ENCODE measurements at regions not wholly inside any gene's neighbourhood (a gene's known extent, or its start where the extent isn't known, plus 50 kb on each side); places are given as distances from the start of the nearest gene placed in this dataset.

DNA sequence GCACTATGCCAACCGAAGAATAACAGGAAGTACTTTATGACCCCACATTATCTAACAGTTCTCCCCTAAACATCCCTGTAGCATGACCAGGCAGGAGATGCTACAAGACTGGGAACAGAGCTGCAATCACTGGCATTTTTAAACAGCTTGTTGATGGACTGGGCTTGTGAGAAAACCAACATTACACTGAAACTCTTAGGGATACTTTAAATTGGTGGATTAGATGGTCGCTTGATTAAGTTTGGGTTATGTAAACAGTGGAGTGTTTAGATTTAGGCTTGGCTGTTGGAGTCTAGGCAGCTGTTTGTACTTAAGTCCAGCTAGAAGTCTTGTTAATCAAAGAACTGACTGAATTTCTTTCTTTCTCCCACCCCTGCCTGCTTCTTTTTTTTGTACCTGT lies 234.1 kb upstream of the BMP2 start:
- H3K4me3 ChIP-seq = no peak overlapping the region
- ATAC-seq (ENCODE audit: low FRiP score in 2 of 2) (no peak), DNase-seq (no peak)
- H3K27me3 ChIP-seq = no peaks in the 10 kb centered on the region
- 21 to 33% methylated on average over 2 of the region's 2 CpGs for WGBS, 2 donors
- H3K4me1 ChIP-seq = peaks cover 0 to 4% (median 0%) of the 10 kb centered on the region in 4 donors
- no peak overlapping the region for H3K27ac ChIP-seq
- H3K9me3 ChIP-seq = no peaks in the 10 kb centered on the region
- TF ChIP-seq POLR2AphosphoS5 (IDR thresholded peaks at IDR 0.05) (no peak), POLR2A (IDR thresholded peaks at IDR 0.05) (no peak)
- no peaks in the 10 kb centered on the region for H3K36me3 ChIP-seq

DNA sequence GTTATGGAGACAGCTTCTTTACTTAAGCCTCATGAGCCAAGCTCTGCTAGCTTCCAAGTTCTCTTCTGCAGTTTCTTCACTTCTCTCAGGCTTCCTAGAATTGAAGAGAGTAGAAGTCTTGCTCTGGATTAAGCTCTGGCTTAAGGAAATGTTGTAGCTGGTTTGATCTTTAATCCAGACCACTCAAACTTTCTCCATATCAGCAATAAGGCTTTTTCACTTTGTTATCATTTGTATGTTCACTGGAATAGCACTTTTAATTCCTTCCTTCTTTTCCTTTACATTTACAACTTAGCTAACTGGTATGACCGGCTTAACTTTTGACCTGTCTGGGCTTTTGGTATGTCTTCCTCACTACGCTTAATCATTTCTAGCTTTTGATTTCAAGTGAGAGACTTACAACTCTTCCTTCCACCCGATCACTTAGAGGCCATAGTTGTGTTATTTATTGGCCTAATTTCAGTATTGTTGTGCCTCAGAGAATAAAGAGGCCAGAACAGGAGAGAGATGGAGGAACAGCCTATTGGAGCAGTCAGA lies 236.6 kb upstream of the BMP2 start:
- WGBS, 2 donors = 75 to 80% methylated on average over 3 of the region's 3 CpGs
- H3K4me1 ChIP-seq = peaks cover 0 to 4% (median 0%) of the 10 kb centered on the region in 4 donors
- H3K4me3 ChIP-seq = no peak overlapping the region
- DNase-seq (no peak), ATAC-seq (ENCODE audit: low FRiP score in 2 of 2) (no peak)
- no peaks in the 10 kb centered on the region for H3K36me3 ChIP-seq
- no peaks in the 10 kb centered on the region for H3K9me3 ChIP-seq
- H3K27ac ChIP-seq = no peak overlapping the region
- no peaks in the 10 kb centered on the region for H3K27me3 ChIP-seq
- no peak for TF ChIP-seq EP300 (IDR thresholded peaks at IDR 0.05)
- no peak for TF ChIP-seq POLR2A (IDR thresholded peaks at IDR 0.05)
- TF ChIP-seq POLR2AphosphoS5 (IDR thresholded peaks at IDR 0.05) = no peak
- TF ChIP-seq CTCF (IDR thresholded peaks at IDR 0.05) = no peak

DNA sequence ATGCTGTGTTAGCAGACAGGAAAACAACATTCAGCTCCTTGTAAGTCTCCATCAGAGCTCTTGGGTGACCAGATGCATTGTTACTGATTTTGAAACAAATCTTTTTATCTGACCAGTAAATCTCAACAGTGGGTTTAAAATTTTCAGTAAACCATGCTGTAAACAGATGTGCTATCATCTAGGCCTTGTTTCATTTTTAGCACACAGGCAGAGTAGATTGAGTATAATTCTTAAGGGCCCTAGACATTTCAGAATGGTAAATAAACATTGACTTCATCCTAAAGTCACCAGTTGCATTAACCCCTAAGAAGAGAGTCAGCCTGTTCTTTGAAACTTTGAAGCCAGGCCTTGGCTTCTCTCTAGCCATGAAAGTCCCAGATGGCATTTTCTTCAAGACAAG lies 237.2 kb upstream of the BMP2 start:
- no peak for TF ChIP-seq EP300 (IDR thresholded peaks at IDR 0.05)
- no peak for TF ChIP-seq CTCF (IDR thresholded peaks at IDR 0.05)
- ATAC-seq (ENCODE audit: low FRiP score in 2 of 2) (no peak), DNase-seq (no peak)
- H3K4me3 ChIP-seq = no peak overlapping the region
- no peaks in the 10 kb centered on the region for H3K36me3 ChIP-seq
- peaks cover 0 to 4% (median 0%) of the 10 kb centered on the region in 4 donors for H3K4me1 ChIP-seq
- no peaks in the 10 kb centered on the region for H3K9me3 ChIP-seq
- no peaks in the 10 kb centered on the region for H3K27me3 ChIP-seq
- no peak overlapping the region for H3K27ac ChIP-seq

DNA sequence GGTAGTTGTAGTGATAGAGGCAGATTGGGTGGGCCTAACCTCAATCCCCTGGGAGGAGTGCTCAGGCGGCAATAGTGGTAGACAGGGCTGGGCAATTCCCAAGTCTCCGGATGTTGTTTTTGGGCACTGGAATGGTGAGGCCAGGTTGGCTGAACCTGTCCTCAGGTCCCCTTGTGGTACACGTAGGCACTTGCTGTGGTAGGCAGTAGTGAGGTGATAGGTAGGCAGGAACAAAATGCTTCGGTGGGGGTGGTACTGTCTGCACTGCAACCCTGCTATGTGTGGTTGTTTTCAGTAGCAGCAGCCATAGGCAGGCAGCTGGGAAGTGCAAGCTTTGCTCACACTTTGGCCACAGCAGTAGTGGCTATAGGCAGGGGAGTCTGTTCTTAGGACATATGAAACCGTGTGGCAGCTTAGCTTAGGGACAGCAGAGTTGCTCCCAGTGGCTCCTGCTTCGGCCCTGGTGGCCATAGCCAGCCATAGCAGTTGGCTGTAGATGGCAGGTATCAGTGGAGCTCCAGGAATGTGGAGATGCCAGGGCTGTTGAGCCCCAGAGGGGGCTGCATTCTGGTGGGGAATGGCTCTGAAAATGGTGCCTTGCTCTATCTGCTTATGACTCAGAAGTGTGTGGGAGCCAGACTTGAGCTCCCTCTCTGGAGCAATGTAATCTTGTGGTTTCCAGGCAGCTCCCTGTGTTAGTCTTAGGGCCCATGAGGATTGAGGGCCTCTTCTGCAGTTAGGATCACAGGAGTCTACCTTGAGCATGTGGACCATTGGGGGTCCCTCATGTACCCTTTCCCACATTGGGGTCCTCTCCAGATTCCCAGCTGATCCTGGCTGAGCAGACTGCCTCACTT lies 241.8 kb upstream of the BMP2 start:
- no peak for ATAC-seq (ENCODE audit: low FRiP score in 2 of 2)
- no peak for TF ChIP-seq EP300 (IDR thresholded peaks at IDR 0.05)
- TF ChIP-seq CTCF (IDR thresholded peaks at IDR 0.05) = no peak
- no peak for TF ChIP-seq POLR2AphosphoS5 (IDR thresholded peaks at IDR 0.05)

DNA sequence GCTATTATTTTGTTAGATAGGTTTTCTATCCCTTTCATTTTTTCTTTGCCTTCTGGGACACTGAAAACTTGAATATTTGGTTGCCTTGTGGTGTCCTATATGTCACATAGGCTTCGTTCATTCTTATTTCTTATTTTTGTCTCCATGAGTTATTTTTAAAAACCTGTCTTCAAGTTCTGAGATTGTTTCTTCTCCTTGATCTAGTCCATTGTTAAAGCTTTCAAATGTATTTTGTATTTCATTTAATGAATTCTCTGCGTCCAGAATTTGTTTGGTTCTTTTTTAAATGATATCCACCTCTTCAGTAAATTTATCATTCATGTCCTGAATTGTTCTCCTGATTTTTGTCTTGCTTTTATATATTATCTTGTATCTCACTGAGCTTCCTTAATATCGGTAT lies 243.2 kb upstream of the BMP2 start:
- H3K4me1 ChIP-seq = no peaks in the 10 kb centered on the region
- TF ChIP-seq POLR2AphosphoS5 (IDR thresholded peaks at IDR 0.05) (no peak), CTCF (IDR thresholded peaks at IDR 0.05) (no peak), EP300 (IDR thresholded peaks at IDR 0.05) (no peak), POLR2A (IDR thresholded peaks at IDR 0.05) (no peak)
- no peaks in the 10 kb centered on the region for H3K27me3 ChIP-seq
- WGBS, 2 donors = 88 to 90% methylated on average over 3 of the region's 3 CpGs
- no peak overlapping the region for H3K27ac ChIP-seq
- no peak for ATAC-seq (ENCODE audit: low FRiP score in 2 of 2)
- H3K9me3 ChIP-seq = peaks cover 0 to 10% (median 0%) of the 10 kb centered on the region in 4 donors
- H3K4me3 ChIP-seq = no peak overlapping the region
- DNase-seq = no peak
- H3K36me3 ChIP-seq = no peaks in the 10 kb centered on the region

More for the DNA sequence above, 241.8 kb upstream of the BMP2 start:
- no peaks in the 10 kb centered on the region for H3K4me1 ChIP-seq
- 75 to 81% methylated on average over 4 to 6 of the region's 6 CpGs for WGBS, 2 donors
- H3K9me3 ChIP-seq = peaks cover 0 to 9% (median 0%) of the 10 kb centered on the region in 4 donors
- H3K4me3 ChIP-seq = no peak overlapping the region
- H3K27me3 ChIP-seq = no peaks in the 10 kb centered on the region
- no peak overlapping the region for H3K27ac ChIP-seq
- no peaks in the 10 kb centered on the region for H3K36me3 ChIP-seq
- DNase-seq = no peak

Data from upper lobe of left lung (tissue), 6 donors.